ENCODE measurements at regions not wholly inside any gene's neighbourhood (a gene's known extent, or its start where the extent isn't known, plus 50 kb on each side); places are given as distances from the start of the nearest gene placed in this dataset.
A peak's percentile ranks its signal among the peaks of the same experiment; 100 is the strongest.
"Not testable (repeated sequence)": the region's sequence is repeated elsewhere in the genome, so short reads cannot be mapped to it uniquely, and the experiment has no call there.

DNA sequence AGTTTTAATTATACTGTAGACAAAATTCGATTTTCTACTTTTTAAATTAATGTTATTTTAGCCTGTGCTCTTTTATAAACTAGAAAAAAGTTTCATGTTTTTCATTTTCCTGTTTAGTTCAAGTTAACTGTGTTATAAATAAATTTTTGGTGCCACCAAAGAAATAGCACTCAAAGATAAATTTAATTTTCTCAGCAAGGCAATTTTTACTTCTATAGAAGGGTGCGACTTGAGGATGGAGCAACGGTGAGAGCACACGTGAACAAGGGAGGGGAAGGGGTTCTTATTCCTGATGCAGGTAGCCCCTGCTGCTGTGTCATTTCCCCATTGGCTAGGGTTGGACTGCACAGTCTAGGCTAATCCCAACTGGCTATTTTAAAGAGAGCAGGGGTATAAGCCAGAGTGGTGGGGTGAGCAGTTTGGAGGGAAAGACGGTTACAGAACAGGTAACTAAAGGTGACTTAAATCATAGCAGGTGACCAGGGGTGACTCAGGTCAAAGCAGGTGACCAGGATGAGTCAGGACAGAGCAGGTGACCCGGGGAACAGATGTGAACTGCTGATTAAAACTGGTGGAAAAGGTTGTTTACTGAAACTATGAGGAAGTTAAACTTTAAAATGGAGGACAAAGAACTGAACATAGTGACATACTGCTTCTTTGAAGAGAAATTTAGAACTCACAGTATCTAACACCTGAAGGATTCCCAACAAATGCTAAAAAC is 104.6 kb upstream of the GPBP1 start:
- DNase-seq: no peak

DNA sequence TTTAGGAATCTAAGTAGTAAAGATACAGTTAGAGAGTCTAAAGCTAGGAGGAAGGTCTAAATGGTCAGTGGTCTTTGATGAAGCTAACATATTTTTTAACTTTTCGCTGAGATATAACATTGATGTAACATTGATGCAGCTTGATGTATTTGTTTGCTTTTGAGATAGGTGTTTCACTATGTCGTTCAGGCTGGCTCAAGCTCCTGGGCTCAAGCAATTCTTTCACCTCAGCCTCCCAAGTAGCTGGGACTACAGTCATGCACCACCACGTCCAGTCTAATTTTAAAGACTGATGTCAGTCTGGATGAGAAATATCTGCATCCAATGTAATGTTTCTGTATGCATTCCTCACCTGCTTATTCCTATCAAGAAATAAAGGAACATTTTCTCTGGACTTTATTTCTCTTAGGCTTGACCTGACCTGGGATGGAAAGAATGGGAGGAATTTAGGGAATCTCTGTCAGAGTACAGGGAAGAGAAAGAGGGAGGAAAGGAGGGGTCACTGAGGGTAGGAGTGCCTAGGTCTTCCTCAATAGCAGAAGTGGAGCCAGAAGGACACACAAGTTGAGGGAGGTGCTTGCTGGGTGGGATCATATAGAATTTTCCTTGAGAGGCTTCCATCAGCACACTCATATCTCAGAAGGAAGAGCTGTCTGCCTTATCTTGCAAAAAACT is 101.5 kb upstream of the GPBP1 start:
- DNase-seq: no peak

DNA sequence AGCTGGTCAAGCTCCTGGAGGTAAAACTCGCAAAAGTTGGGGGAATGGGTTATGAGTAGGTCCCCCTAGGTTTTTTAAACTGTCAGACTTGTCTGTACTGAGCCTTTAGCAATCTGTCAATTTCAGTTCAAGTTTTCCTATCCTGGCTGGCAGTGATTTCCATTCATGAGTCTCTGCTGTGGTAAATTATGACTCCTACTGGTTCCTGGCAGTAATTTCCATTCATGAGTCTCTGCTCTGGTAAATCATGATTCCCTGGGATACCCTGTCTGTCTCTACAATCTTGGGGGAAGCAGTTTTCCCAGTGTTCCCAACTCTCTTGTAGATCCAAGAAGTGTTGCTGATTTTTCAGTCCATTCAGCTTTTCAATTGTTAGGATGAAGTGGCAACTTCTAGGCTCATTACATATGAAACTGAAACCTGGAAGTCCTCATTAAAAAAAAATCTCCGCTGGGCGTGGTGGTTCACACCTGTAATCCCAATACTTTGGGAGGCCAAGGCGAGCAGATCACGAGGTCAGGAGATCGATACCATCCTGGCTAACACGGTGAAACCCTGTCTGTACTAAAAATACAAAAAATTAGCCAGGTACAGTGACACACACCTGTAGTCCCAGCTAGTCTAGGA is 91.3 kb upstream of the GPBP1 start:
- DNase-seq: no peak

DNA sequence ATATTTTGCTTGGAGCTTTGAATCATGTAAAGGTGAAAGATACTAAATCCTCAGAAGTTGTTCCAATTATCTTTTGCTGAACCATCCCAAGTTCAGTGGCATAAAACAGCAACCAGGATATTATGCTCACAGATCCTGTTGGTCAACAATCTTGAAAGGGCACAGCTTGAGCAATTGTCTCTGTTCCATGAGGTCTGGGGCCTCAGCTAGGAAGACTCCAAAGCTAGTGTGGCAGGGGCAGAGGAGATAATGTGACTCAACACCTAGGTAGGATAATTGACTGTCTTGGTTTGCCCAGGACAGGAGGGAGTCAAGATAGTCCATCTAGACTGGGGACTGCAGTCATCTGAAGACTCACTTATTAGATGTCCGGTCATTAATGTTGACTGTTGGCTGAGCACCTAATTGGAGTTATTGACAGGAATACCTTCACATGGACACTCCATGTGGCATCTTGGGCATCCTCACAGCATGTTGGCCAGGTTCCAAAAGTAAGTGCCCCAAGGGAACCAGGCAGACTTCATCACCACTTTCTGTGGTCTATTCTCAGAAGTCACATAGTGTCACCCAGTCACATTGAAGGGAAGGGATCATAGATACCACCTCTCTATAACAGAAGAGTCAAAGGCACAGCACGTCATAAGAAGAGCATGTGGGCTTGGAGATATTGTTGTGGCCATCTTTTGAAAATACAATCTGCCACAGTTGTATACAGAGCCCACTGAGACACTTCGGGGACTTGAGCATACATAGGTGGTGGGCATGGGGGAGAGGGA is 88.4 kb upstream of the GPBP1 start:
- no peak for DNase-seq

DNA sequence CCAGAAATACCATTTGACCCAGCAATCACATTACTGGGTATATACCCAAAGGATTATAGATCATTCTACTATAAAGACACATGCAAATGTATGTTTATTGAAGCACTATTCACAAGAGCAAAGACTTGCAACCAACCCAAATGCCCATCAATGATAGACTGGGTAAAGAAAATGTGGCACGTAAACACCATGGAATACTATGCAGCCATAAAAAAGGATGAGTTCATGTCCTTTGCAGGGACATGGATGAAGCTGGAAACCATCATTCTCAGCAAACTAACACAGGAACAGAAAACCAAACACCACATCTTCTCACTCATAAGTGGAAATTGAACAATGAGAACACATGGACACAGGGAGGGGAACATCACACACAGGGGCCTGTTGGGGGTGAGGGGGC is 85.9 kb upstream of the GPBP1 start:
- not testable (repeated sequence) for DNase-seq

DNA sequence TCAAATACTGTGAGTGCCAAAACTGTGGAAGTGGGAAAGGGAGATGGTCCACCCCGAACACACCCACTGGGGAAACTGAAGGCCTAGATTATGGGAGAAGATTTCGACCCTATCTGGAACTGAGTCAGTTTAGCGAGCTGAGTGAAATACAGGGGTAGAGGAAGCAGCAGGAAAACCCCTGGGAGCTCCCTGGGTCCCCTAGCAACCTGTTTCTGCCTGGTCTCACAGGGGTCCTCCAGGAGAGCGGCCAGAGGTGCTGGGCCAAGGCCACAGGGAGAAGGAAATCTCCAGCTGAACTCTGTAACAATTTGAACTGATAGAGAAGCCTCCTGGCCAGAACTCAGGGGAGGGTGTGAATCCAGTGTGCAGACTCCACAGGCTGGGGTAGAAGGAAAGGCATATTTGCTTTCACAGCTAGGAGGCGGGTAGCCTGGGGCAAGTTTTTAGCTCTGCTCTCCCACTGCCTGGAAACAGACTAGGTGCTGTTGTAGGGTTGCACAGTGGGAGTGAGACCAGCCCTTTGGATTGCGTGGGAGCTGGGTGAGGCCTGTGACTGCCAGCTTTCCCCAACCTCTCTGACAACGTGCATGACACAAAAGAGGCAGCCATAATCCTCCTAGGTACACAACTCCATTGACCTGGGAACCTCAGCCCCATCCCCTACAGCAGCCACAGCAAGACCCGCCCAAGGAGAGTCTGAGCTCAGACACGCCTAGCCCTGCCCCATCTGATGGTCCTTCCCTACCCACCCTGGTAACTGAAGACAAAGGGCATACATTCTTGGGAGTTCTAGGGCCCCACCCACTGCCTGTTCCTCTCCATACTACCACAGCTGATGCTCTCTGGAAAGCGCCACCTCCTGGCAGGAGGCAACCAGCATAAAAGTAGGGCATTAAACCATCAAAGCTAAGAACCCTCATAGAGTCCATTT is 78.8 kb upstream of the GPBP1 start:
- no peak for DNase-seq

DNA sequence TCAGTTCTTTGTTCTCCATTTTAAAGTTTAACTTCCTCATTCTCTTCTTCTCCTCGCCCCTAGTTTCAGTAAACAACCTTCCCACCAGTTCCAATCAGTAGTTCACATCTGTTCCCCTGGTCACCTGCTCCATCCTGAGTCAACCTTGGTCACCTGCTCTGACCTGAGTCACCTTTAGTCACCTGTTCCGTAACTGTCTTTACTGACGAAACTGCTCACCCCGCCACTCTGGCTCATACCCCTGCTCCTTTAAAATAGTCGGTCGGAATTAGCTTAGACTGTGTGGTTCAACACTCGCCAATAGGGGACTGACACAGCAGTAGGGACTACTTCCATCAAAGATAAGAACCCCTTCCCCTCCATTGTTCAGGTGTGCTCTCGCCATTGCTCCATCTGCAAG is 76.3 kb upstream of the GPBP1 start:
- DNase-seq: no peak

DNA sequence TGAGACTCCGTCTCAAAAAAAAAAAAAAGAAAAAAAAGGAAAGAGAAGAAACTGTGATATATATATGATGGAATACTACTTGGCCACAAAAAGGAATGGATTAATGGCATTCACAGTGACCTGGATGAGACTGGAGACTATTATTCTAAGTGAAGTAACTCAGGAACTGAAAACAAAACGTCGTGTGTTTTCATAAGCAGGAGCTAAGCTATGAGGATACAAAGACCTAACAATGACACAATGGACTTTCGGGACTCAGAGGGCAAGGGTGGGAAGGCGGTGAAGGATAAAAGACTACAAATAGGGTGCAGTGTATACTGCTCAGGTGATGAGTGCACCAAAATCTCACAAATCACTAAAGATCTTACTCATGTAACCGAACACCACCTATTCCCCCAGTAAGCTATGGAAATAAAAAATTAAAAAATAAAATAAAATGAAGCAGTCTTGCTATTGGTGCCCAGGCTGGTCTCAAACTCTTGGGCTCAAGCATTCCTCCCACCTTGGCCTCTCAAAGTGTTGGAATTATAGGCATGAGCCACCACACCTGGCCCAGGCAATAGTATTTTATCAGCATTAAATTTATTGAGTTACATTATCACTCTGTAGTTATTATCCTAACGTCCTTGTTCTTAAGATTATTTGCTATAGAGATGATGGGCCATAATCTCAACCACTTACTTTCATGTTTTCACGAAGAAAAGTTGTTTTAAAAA is 71.5 kb upstream of the GPBP1 start:
- no peak for DNase-seq

DNA sequence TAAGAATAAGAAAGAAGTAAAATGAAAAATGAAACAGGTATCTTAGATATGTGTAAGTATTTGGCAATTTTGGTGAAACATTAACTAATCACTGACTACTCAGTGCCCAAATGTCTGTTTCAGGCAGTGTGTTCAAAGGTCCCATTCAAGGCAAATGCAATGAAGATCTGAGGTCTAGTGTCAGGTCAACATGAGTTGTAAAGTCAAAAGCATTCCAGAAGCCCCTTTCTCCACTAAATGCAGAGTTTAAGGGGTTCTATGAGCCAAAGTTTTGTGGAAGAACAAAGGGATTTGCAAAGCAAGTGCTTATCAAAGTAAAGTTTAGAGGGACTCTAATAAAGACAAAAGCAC is 71.0 kb upstream of the GPBP1 start:
- no peak for DNase-seq

DNA sequence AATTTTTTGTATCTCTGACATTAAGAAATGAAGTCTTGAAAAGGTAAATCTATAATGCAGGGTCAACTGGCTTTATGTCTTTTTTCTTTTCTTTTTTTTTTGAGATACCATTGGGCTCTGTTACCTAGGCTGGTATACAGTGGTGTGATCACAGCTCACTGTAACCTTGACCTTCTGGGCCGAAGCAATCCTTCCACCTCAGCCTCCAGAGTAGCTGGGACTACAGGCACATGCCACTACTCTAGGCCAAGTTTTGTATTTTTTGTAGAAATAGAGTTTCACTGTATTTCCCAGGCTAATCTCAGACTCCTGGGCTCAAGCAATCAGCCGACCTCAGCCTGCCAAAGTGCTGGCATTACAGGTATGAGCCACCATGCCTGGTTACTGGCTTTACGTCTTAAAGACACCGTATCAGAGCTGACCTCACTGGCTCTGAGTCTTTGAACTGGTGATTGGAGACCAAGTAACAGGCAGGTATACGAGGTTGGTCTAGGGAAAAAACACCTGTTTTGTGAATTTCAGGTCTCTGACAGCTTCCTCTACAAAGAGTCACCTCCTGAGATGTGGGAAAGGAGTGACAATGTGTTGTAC is 70.4 kb upstream of the GPBP1 start:
- DNase-seq: no peak

DNA sequence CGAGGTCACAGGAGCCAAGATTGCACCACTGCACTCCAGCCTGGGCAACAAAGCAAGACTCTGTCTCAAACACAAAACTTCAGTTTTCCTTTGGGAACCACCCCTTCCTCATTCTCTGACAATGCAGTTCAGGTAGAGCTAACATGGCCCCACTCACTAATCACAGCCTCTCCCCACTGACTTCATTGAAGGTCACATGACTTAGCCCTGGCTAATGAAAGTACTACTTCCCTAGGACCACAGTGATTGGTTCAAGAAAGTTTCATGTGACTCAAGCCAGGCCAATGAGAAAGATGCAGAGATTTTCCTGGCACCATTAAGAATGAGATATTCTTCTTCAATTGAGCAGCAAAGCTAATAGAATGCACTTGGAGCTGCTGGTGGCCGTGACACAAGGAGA is 67.2 kb upstream of the GPBP1 start:
- DNase-seq: no peak

DNA sequence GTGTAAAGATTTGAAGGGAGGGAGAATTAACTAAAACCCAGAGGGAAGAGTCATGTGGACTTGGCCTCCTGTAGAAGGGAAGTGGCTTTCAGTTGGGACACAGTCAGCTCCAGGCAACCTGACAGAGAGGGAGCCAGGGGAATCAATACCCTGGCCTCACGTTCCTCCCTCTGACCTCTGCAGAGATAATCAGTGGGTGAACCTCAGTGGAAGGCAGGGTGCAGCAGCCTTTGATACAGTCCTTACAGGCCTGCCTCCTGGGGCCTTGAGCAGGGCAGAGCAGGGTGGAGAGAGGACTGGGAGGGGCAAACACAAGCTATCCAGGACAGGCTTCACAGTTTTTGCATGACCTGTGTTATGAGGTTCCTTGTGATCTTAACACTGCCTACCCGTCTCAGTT is 61.9 kb upstream of the GPBP1 start:
- no peak for DNase-seq

DNA sequence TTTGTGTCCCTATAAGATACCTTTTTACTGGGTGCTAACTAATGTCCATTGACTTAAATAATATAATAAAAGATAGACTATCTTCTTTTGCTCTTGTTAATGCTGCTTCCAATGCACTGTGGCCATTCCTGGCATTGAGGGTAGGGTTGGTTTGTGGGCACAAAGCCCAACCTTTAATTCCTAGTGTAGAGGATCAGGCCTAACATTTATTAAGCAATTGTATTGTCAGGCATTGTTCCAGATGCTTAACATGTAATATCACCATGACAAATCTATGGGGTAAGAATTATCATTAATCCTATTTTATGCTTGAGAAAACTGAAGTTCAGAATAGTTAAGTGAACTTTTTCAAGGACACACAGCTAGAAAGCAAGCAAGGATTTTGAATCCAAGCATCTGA is 60.4 kb upstream of the GPBP1 start:
- DNase-seq: no peak

DNA sequence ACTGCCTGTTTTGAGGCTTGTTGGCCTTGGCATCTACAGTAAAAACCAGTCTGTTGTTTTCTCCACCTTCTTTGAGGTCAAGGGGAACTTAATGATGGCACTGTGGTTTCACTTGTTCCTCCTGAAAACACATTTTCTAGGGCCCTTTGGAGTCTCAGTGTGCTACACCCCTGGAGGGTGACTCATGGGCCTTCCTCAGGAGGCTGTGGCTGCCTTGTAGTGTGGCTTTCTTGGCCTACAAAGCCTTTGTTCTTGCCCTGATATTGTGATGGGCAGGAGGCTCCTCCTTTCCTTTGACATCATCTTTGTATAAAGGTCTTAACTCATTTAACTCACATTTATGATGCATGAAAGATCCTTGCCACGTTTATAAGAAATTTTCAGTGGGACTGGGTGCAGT is 56.3 kb upstream of the GPBP1 start:
- peak; percentile 75 for DNase-seq

DNA sequence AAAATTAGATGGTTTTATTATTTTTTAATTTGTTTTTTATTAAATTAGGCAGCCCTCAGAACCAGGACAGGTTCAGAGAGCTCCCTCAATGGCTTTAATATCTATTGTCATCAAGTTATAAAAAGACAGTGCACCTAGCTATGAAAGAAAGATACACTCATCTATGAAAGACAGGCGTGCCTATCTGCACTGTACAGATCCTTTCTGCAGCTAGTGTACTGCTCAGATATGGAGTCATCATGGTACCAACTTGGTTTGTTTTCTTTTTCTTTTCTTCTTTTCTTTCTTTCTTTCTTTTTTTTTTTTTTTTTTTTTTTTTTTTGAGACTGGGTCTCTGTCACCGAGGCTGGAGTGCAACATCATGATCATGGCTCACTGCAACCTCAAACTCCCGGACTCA is 54.8 kb upstream of the GPBP1 start:
- DNase-seq: no peak

DNA sequence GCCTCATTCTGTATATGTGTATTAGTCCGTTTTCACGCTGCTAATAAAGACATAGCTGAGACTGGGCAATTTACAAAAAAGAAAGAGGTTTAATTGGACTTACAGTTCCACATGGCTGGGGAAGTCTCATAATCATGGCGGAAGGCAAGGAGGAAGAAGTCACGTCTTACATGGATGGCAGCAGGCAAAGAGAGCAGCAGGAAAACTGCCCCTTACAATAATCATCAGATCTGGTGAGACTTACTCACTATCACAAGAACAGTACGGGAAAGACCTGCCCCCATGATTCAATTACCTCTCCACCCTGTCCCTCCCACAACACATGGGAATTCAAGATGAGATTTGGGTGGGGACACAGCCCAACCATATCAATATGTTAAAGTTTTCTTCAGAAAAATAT is 49.8 kb upstream of the GPBP1 start:
- no peak for DNase-seq

All from activated CD4-positive, alpha-beta T cell treated with anti-CD3 and anti-CD28 coated beads, Interleukin-10, Interleukin-2, amounts not matched to agents 100 ng/mL and 50 ng/mL, durations not matched to agents 16 hours and 8 hours (primary cell).